HG02943 (cell line): ENCODE measurements at regions not wholly inside any gene's neighbourhood (a gene's known extent, or its start where the extent isn't known, plus 50 kb on each side); places are given as distances from the start of the nearest gene placed in this dataset.
"Not testable (repeated sequence)": the region's sequence is repeated elsewhere in the genome, so short reads cannot be mapped to it uniquely, and the experiment has no call there.

Source experiments
- ATAC-seq: cut with Tn5 transposase; IDR thresholded peaks from one replicate; pipeline ENCODE4 v1.9.1; 2021; ENCODE audit warnings: mild to moderate bottlenecking, low read depth, moderate library complexity; ENCODE audit not compliant: unreplicated experiment

- not testable (repeated sequence) for ATAC-seq
Measured at GRCh38 chr17:71205951-71206350, 914.9 kb upstream of the SOX9 start.

GRCh38 chr17:71208111-71208704 is 912.6 kb upstream of the SOX9 start:
- ATAC-seq, result no peak

- no peak for ATAC-seq
Measured at GRCh38 chr17:71213936-71214335, 906.9 kb upstream of the SOX9 start.

- no peak for ATAC-seq
Measured at GRCh38 chr17:71217769-71218168, 903.1 kb upstream of the SOX9 start.

GRCh38 chr17:71224824-71225575 is 895.8 kb upstream of the SOX9 start:
- no peak for ATAC-seq

GRCh38 chr17:71227841-71228240 is 893.0 kb upstream of the SOX9 start:
- ATAC-seq, result no peak

- no peak for ATAC-seq
Measured at GRCh38 chr17:71229070-71229469, 891.8 kb upstream of the SOX9 start.

- ATAC-seq, result no peak
Measured at GRCh38 chr17:71232801-71233559, 887.8 kb upstream of the SOX9 start.

- no peak for ATAC-seq
Measured at GRCh38 chr17:71234349-71234748, 886.5 kb upstream of the SOX9 start.

- no peak for ATAC-seq
Measured at GRCh38 chr17:71237903-71238538, 882.8 kb upstream of the SOX9 start.

- no peak for ATAC-seq
Measured at GRCh38 chr17:71247441-71248015, 873.3 kb upstream of the SOX9 start.

GRCh38 chr17:71251276-71251675 is 869.5 kb upstream of the SOX9 start:
- ATAC-seq, result no peak

- ATAC-seq, result no peak
Measured at GRCh38 chr17:71251951-71252350, 868.9 kb upstream of the SOX9 start.

GRCh38 chr17:71252436-71252835 is 868.4 kb upstream of the SOX9 start:
- no peak for ATAC-seq

- no peak for ATAC-seq
Measured at GRCh38 chr17:71257096-71257495, 863.7 kb upstream of the SOX9 start.

GRCh38 chr17:71260366-71260940 is 860.4 kb upstream of the SOX9 start:
- no peak for ATAC-seq

- ATAC-seq, result no peak
Measured at GRCh38 chr17:71262586-71262985, 858.2 kb upstream of the SOX9 start.

- no peak for ATAC-seq
Measured at GRCh38 chr17:71267668-71268067, 853.2 kb upstream of the SOX9 start.

- no peak for ATAC-seq
Measured at GRCh38 chr17:71269201-71269600, 851.6 kb upstream of the SOX9 start.

GRCh38 chr17:71273441-71273840 is 847.4 kb upstream of the SOX9 start:
- no peak for ATAC-seq
